ENCODE measurements at regions not wholly inside any gene's neighbourhood (a gene's known extent, or its start where the extent isn't known, plus 50 kb on each side); places are given as distances from the start of the nearest gene placed in this dataset.

GRCh38 chrX:39889704-39890103 is 208.1 kb downstream of the BCOR start:
- H3K4me3 Mint-ChIP-seq = no peak overlapping the region
- no peaks in the 10 kb centered on the region for H3K27me3 Mint-ChIP-seq
- H3K36me3 Mint-ChIP-seq = no peaks in the 10 kb centered on the region
- H3K9me3 Mint-ChIP-seq = peaks cover 0 to 1% (median 0%) of the 10 kb centered on the region in 7 donors
- Histone ChIP-seq H3K4me1 (ENCODE audit: control insufficient read depth, insufficient read depth, low read length, poor library complexity, severe bottlenecking) (no peaks in the 10 kb centered on the region), H3K4me3 (ENCODE audit: low read depth, low read length) (no peak overlapping the region), H3K9me3 (ENCODE audit: control insufficient read depth in 2 of 2, low read length in 2 of 2) (no peaks in the 10 kb centered on the region), H3K36me3 (ENCODE audit: control insufficient read depth, insufficient read depth, low read length) (no peaks in the 10 kb centered on the region), H3K27me3 (ENCODE audit: control insufficient read depth, insufficient read depth, low read length) (no peaks in the 10 kb centered on the region), H3K27ac (ENCODE audit: insufficient read depth, low read length, poor library complexity, severe bottlenecking) (no peak overlapping the region)
- ATAC-seq (ENCODE audit: low read depth in 2 of 2) (no peak), DNase-seq (no peak)
- H3K4me1 Mint-ChIP-seq = peaks cover 0 to 9% (median 4%) of the 10 kb centered on the region in 4 donors
- no peak overlapping the region for H3K27ac Mint-ChIP-seq

GRCh38 chrX:39890807-39891206 is 207.0 kb downstream of the BCOR start:
- Histone ChIP-seq H3K4me1 (ENCODE audit: control insufficient read depth, insufficient read depth, low read length, poor library complexity, severe bottlenecking) (no peaks in the 10 kb centered on the region), H3K9me3 (ENCODE audit: control insufficient read depth in 2 of 2, low read length in 2 of 2) (no peaks in the 10 kb centered on the region), H3K27ac (ENCODE audit: insufficient read depth, low read length, poor library complexity, severe bottlenecking) (no peak overlapping the region), H3K27me3 (ENCODE audit: control insufficient read depth, insufficient read depth, low read length) (no peaks in the 10 kb centered on the region), H3K4me3 (ENCODE audit: low read depth, low read length) (no peak overlapping the region), H3K36me3 (ENCODE audit: control insufficient read depth, insufficient read depth, low read length) (no peaks in the 10 kb centered on the region)
- ATAC-seq (ENCODE audit: low read depth in 2 of 2) (no peak), DNase-seq (no peak)
- H3K36me3 Mint-ChIP-seq = no peaks in the 10 kb centered on the region
- no peak overlapping the region for H3K27ac Mint-ChIP-seq
- H3K9me3 Mint-ChIP-seq = peaks cover 0 to 1% (median 0%) of the 10 kb centered on the region in 7 donors
- H3K4me1 Mint-ChIP-seq = peaks cover 0 to 8% (median 4%) of the 10 kb centered on the region in 4 donors
- no peaks in the 10 kb centered on the region for H3K27me3 Mint-ChIP-seq
- H3K4me3 Mint-ChIP-seq = no peak overlapping the region

- Histone ChIP-seq H3K9me3 (ENCODE audit: control insufficient read depth in 2 of 2, low read length in 2 of 2) (no peaks in the 10 kb centered on the region), H3K36me3 (ENCODE audit: control insufficient read depth, insufficient read depth, low read length) (no peaks in the 10 kb centered on the region), H3K4me3 (ENCODE audit: low read depth, low read length) (no peak overlapping the region), H3K27me3 (ENCODE audit: control insufficient read depth, insufficient read depth, low read length) (no peaks in the 10 kb centered on the region), H3K4me1 (ENCODE audit: control insufficient read depth, insufficient read depth, low read length, poor library complexity, severe bottlenecking) (no peaks in the 10 kb centered on the region), H3K27ac (ENCODE audit: insufficient read depth, low read length, poor library complexity, severe bottlenecking) (no peak overlapping the region)
- peaks cover 0 to 8% (median 4%) of the 10 kb centered on the region in 4 donors for H3K4me1 Mint-ChIP-seq
- DNase-seq (peak in 1 of 3 donors; percentile 69), ATAC-seq (ENCODE audit: low read depth in 2 of 2) (peak in 1 of 2 donors; percentile 31)
- H3K27ac Mint-ChIP-seq = peak overlapping the region in 1 of 3 donors; percentile 74
- no peaks in the 10 kb centered on the region for H3K36me3 Mint-ChIP-seq
- no peaks in the 10 kb centered on the region for H3K9me3 Mint-ChIP-seq
- peak overlapping the region in 1 of 4 donors; percentile 56 for H3K4me3 Mint-ChIP-seq
- no peaks in the 10 kb centered on the region for H3K27me3 Mint-ChIP-seq
Measured at GRCh38 chrX:39891781-39892180, 206.0 kb downstream of the BCOR start.

- DNase-seq (no peak), ATAC-seq (ENCODE audit: low read depth in 2 of 2) (no peak)
- no peaks in the 10 kb centered on the region for H3K27me3 ChIP-seq (ENCODE audit: control insufficient read depth, insufficient read depth, low read length)
- H3K9me3 Mint-ChIP-seq = no peaks in the 10 kb centered on the region
- H3K4me3 Mint-ChIP-seq = no peak overlapping the region
- H3K27me3 Mint-ChIP-seq = no peaks in the 10 kb centered on the region
- H3K27ac ChIP-seq (ENCODE audit: insufficient read depth, low read length, poor library complexity, severe bottlenecking) = no peak overlapping the region
- H3K36me3 ChIP-seq (ENCODE audit: control insufficient read depth, insufficient read depth, low read length) = no peaks in the 10 kb centered on the region
- H3K36me3 Mint-ChIP-seq = no peaks in the 10 kb centered on the region
- H3K27ac Mint-ChIP-seq = peak overlapping the region in 1 of 3 donors; percentile 26
- H3K4me1 ChIP-seq (ENCODE audit: control insufficient read depth, insufficient read depth, low read length, poor library complexity, severe bottlenecking) = no peaks in the 10 kb centered on the region
- H3K4me3 ChIP-seq (ENCODE audit: low read depth, low read length) = no peak overlapping the region
- no peaks in the 10 kb centered on the region for H3K9me3 ChIP-seq (ENCODE audit: control insufficient read depth in 2 of 2, low read length in 2 of 2)
- H3K4me1 Mint-ChIP-seq = peaks cover 0 to 8% (median 4%) of the 10 kb centered on the region in 4 donors
Measured at GRCh38 chrX:39893417-39894338, 204.1 kb downstream of the BCOR start.

- ATAC-seq (ENCODE audit: low read depth in 2 of 2) (no peak), DNase-seq (no peak)
- Histone ChIP-seq H3K27me3 (ENCODE audit: control insufficient read depth, insufficient read depth, low read length) (no peaks in the 10 kb centered on the region), H3K9me3 (ENCODE audit: control insufficient read depth in 2 of 2, low read length in 2 of 2) (no peaks in the 10 kb centered on the region), H3K4me3 (ENCODE audit: low read depth, low read length) (no peak overlapping the region), H3K36me3 (ENCODE audit: control insufficient read depth, insufficient read depth, low read length) (no peaks in the 10 kb centered on the region), H3K27ac (ENCODE audit: insufficient read depth, low read length, poor library complexity, severe bottlenecking) (no peak overlapping the region), H3K4me1 (ENCODE audit: control insufficient read depth, insufficient read depth, low read length, poor library complexity, severe bottlenecking) (no peaks in the 10 kb centered on the region)
- H3K4me1 Mint-ChIP-seq = peaks cover 0 to 8% (median 4%) of the 10 kb centered on the region in 4 donors
- no peak overlapping the region for H3K27ac Mint-ChIP-seq
- no peaks in the 10 kb centered on the region for H3K9me3 Mint-ChIP-seq
- no peaks in the 10 kb centered on the region for H3K36me3 Mint-ChIP-seq
- no peak overlapping the region for H3K4me3 Mint-ChIP-seq
- H3K27me3 Mint-ChIP-seq = no peaks in the 10 kb centered on the region
Measured at GRCh38 chrX:39894683-39895082, 203.1 kb downstream of the BCOR start.

GRCh38 chrX:39895218-39896110 is 202.3 kb downstream of the BCOR start:
- Histone ChIP-seq H3K4me1 (ENCODE audit: control insufficient read depth, insufficient read depth, low read length, poor library complexity, severe bottlenecking) (no peaks in the 10 kb centered on the region), H3K27ac (ENCODE audit: insufficient read depth, low read length, poor library complexity, severe bottlenecking) (no peak overlapping the region), H3K4me3 (ENCODE audit: low read depth, low read length) (no peak overlapping the region), H3K9me3 (ENCODE audit: control insufficient read depth in 2 of 2, low read length in 2 of 2) (no peaks in the 10 kb centered on the region), H3K36me3 (ENCODE audit: control insufficient read depth, insufficient read depth, low read length) (no peaks in the 10 kb centered on the region), H3K27me3 (ENCODE audit: control insufficient read depth, insufficient read depth, low read length) (no peaks in the 10 kb centered on the region)
- no peaks in the 10 kb centered on the region for H3K9me3 Mint-ChIP-seq
- H3K27ac Mint-ChIP-seq = no peak overlapping the region
- ATAC-seq (ENCODE audit: low read depth in 2 of 2) (no peak), DNase-seq (no peak)
- no peaks in the 10 kb centered on the region for H3K36me3 Mint-ChIP-seq
- no peak overlapping the region for H3K4me3 Mint-ChIP-seq
- peaks cover 0 to 8% (median 4%) of the 10 kb centered on the region in 4 donors for H3K4me1 Mint-ChIP-seq
- H3K27me3 Mint-ChIP-seq = no peaks in the 10 kb centered on the region

GRCh38 chrX:39896951-39897740 is 200.6 kb downstream of the BCOR start:
- H3K4me1 ChIP-seq (ENCODE audit: control insufficient read depth, insufficient read depth, low read length, poor library complexity, severe bottlenecking) = no peaks in the 10 kb centered on the region
- Mint-ChIP-seq H3K27ac (no peak overlapping the region), H3K4me1 (no peaks in the 10 kb centered on the region), H3K36me3 (no peaks in the 10 kb centered on the region), H3K27me3 (no peaks in the 10 kb centered on the region), H3K4me3 (peak overlapping the region in 1 of 4 donors; percentile 58), H3K9me3 (no peaks in the 10 kb centered on the region)
- DNase-seq (no peak), ATAC-seq (ENCODE audit: low read depth in 2 of 2) (no peak)
- no peaks in the 10 kb centered on the region for H3K9me3 ChIP-seq (ENCODE audit: control insufficient read depth in 2 of 2, low read length in 2 of 2)
- no peak overlapping the region for H3K4me3 ChIP-seq (ENCODE audit: low read depth, low read length)
- no peaks in the 10 kb centered on the region for H3K27me3 ChIP-seq (ENCODE audit: control insufficient read depth, insufficient read depth, low read length)
- no peak overlapping the region for H3K27ac ChIP-seq (ENCODE audit: insufficient read depth, low read length, poor library complexity, severe bottlenecking)
- no peaks in the 10 kb centered on the region for H3K36me3 ChIP-seq (ENCODE audit: control insufficient read depth, insufficient read depth, low read length)

All from CD4-positive, CD25-positive, alpha-beta regulatory T cell (primary cell).